IPS-20b (cell line): ENCODE measurements at regions not wholly inside any gene's neighbourhood (a gene's known extent, or its start where the extent isn't known, plus 50 kb on each side); places are given as distances from the start of the nearest gene placed in this dataset.

Experiments
- H3K27ac ChIP-seq: one replicate; pipeline ENCODE4 v1.5.1; 2013; ENCODE audit warnings: low read length
- H3K27me3 ChIP-seq: 2 replicates; pipeline ENCODE4 v1.6.1; 2013; ENCODE audit warnings: mild to moderate bottlenecking, low read length, inconsistent platforms; ENCODE audit not compliant: insufficient read depth
- H3K36me3 ChIP-seq: 2 replicates; pipeline ENCODE4 v1.6.1; 2013; ENCODE audit warnings: low read depth, mild to moderate bottlenecking, inconsistent platforms, low read length, moderate library complexity; ENCODE audit not compliant: insufficient read depth
- H3K4me1 ChIP-seq: 2 replicates; pipeline ENCODE4 v1.6.1; 2013; ENCODE audit warnings: mild to moderate bottlenecking, control low read depth, inconsistent platforms, low read length, moderate library complexity; ENCODE audit not compliant: insufficient read depth
- H3K4me3 ChIP-seq: 2 replicates; pipeline ENCODE4 v1.5.1; 2013; ENCODE audit warnings: mild to moderate bottlenecking, low read length, inconsistent platforms
- H3K9ac ChIP-seq: 2 replicates; pipeline ENCODE4 v1.6.1; 2013; ENCODE audit warnings: low read depth, mild to moderate bottlenecking, inconsistent platforms, low read length, moderate library complexity
- H3K9me3 ChIP-seq: 2 replicates; pipeline ENCODE4 v1.6.1; 2013; ENCODE audit warnings: mild to moderate bottlenecking, low read depth, low read length, inconsistent platforms; ENCODE audit not compliant: insufficient read depth

DNA sequence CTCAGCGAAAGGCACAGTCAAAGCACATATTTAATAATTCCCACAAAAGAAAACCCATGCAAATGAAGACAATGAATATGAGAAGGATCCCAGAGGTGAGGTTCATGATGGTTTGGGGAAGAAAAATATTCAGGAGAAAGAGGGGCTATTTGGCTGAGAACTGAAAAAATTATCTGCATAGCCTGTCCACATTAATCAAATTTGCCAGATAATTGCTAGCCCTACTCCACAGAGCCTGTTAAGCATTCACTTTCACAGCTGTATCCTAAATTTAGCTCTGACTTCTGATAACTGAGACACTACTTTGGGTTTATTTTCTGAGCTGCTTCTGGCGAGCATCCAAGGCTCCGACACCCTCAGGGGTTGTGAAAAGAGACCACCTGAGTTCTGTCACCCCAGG lies 176.2 kb downstream of the HERPUD2 start:
- Histone ChIP-seq H3K36me3 (no peaks in the 10 kb centered on the region), H3K9me3 (no peaks in the 10 kb centered on the region), H3K27ac (no peak overlapping the region), H3K27me3 (peaks cover 27% of the 10 kb centered on the region), H3K4me3 (no peak overlapping the region), H3K4me1 (no peaks in the 10 kb centered on the region), H3K9ac (no peak overlapping the region)

DNA sequence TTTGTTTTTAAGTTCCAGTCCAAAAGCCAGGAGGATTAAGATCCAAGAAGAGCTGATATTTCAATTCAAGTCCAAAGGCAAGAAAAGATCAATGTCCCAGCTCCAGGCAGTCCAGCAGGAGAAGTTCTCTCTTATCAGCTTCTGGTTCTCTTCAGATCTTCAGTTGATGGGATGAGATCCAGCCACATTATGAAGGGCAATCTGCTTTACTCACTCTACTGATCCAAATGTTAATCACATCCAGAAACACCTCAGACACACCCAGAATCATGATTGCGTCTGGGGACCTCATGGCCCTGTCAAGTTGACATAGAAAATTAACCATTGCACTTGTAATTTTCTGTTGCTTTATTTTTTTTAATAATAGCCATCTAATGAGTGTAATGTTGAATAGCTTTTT lies 178.4 kb downstream of the HERPUD2 start:
- H3K36me3 ChIP-seq, result no peaks in the 10 kb centered on the region
- H3K27ac ChIP-seq, result no peak overlapping the region
- H3K4me3 ChIP-seq, result no peak overlapping the region

DNA sequence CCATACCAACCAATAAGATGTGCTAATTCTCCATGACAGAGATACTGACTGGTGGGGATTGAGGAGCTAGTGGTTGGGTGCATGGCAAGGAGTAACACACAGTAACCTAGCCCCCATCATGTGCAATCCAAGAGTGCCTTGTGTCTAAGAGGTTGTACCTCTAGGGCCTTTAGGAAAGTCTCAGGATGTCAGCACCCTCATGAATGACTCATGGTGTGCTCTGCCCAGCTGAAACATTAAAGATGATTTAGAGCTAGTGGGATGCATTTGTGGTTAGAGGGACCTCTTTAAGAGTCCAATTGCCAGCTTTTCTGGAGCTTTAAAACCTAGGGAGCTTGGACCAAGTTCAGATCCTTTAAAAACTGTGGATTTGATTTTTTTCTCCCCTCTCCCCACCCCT lies 181.1 kb downstream of the HERPUD2 start:
- Histone ChIP-seq H3K4me1 (no peaks in the 10 kb centered on the region), H3K36me3 (no peaks in the 10 kb centered on the region)

More for the DNA sequence above, 178.4 kb downstream of the HERPUD2 start:
- Histone ChIP-seq H3K9me3 (no peaks in the 10 kb centered on the region), H3K4me1 (no peaks in the 10 kb centered on the region), H3K27me3 (peaks cover 27% of the 10 kb centered on the region), H3K9ac (no peak overlapping the region)

DNA sequence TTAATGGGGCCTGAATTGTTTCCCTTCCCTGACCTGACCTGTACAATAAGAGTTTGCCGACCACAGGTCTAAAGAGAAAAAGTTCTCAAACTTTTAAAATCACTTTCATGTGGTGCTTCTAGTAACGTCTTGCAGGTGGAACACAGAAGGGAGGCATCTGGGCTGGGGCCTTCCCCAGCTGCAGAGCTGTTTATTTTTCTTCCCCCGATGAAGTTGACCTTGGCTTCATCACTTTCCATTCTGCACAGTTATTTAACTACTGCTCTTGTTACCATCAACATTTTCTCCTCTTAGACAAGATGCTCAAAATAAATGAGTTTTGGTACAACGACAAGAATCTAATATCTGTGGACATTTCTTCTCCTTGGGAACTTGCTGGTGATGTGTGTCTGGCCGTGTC lies 181.7 kb downstream of the HERPUD2 start:
- Histone ChIP-seq H3K4me3 (no peak overlapping the region), H3K4me1 (no peaks in the 10 kb centered on the region), H3K9ac (no peak overlapping the region), H3K27me3 (no peaks in the 10 kb centered on the region), H3K9me3 (no peaks in the 10 kb centered on the region), H3K36me3 (no peaks in the 10 kb centered on the region), H3K27ac (no peak overlapping the region)

More for the DNA sequence above, 181.1 kb downstream of the HERPUD2 start:
- Histone ChIP-seq H3K4me3 (no peak overlapping the region), H3K9ac (no peak overlapping the region), H3K9me3 (no peaks in the 10 kb centered on the region), H3K27ac (no peak overlapping the region), H3K27me3 (peaks cover 2% of the 10 kb centered on the region; the same call in 1 of the 2 replicates)

DNA sequence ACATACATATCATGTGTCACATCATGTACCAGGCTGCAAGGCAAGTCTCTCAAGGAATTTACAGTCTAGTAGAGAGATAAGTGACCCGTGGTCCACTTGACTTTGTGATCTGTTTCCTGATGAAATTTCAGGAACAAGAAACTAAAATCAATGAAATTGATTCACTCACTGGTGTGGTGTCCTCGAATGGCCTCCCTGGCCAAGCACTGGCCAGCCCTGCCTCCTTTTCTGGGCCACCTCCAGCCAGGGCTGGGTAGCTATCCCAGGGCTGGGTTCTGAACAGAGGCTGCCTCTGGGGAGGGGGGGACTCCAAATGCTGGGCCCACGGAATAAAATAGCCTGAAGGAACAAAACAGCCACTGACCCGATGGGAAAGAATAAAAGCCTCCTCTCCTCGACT lies 182.2 kb downstream of the HERPUD2 start:
- Histone ChIP-seq H3K27ac (no peak overlapping the region), H3K36me3 (no peaks in the 10 kb centered on the region), H3K27me3 (no peaks in the 10 kb centered on the region), H3K9me3 (no peaks in the 10 kb centered on the region), H3K4me1 (no peaks in the 10 kb centered on the region), H3K9ac (no peak overlapping the region), H3K4me3 (no peak overlapping the region)

DNA sequence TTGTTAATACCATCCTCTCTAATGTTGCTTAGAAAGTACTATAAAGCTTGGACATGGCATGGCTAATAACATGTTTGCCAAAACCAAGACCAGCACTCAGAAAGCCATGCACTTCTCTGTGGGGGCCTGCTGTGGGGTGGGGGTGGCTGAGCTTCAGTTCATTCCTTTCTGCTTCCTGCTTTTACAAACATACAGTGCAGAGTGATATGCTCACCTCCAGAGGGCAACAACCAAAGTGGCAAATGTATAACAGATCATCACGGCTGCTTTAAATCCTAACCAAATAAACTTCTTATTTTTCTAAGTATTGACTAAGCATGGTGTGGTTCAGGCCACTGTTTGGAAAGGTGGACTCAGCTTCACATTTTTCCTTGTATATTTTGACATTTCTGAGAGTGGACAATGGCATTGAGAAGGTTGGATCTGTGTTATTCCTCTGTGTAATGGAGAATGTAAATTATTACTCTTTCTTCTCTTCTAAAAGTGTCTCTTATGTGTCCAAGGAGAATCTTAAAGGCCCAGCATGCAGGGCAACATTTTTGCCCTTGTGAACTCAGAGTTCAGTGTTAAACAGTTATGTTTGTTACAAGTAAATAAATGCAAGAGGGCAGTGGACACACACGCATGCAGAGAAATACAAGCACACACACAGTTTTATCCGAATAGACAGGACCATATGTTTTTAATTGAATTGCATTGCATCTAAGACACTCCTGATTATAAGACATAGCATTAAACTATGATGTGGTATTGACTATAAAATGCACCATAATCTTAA lies 186.1 kb downstream of the HERPUD2 start:
- no peak overlapping the region for H3K4me3 ChIP-seq
- H3K27me3 ChIP-seq, result no peaks in the 10 kb centered on the region
- no peak overlapping the region for H3K9ac ChIP-seq
- H3K36me3 ChIP-seq, result no peaks in the 10 kb centered on the region
- peaks cover 5% of the 10 kb centered on the region; the same call in 1 of the 2 replicates for H3K4me1 ChIP-seq
- H3K27ac ChIP-seq, result no peak overlapping the region
- no peaks in the 10 kb centered on the region for H3K9me3 ChIP-seq

DNA sequence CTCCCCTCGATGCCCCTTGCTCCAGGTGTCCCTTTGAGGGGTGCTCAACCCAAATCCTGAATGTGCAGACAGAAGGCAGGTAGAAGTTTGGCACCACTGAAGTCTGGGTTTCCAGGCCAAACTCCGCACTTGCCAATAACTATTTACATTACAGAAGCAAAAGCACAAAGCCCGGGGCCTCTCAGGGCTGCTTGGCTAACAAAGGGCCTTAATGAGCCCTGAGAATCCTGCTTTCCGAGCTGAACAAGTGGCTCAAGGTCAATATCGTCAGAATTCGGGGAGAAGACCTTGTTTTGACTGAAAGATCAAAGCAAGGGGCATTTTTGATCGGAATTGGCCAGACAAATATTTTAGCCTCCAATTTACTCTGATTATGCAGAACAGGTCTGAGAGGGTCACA lies 189.9 kb downstream of the HERPUD2 start:
- Histone ChIP-seq H3K9me3 (no peaks in the 10 kb centered on the region), H3K9ac (no peak overlapping the region), H3K4me3 (no peak overlapping the region), H3K27me3 (no peaks in the 10 kb centered on the region), H3K36me3 (no peaks in the 10 kb centered on the region), H3K27ac (no peak overlapping the region), H3K4me1 (peaks cover 5% of the 10 kb centered on the region; the same call in 1 of the 2 replicates)

DNA sequence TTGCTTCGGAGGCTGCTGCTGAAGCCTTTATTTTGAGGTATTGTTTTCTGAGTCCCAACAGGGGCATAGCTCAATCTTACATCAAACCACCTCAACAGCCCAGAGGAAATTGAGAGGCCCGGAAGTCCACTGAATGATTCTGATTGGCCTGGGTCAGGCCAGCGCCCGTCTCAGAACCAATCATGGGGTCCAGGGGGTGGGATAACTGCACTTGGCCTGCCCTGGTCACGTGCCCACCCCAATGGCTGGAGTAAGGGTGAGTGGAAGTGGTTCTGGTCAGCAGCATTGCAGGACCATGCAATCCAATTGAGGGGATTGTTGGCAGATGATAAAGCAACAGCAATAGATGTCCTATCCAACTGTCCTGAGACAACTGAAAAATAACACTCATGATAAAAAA lies 190.6 kb downstream of the HERPUD2 start:
- H3K4me1 ChIP-seq, result peaks cover 5% of the 10 kb centered on the region; the same call in 1 of the 2 replicates
- no peaks in the 10 kb centered on the region for H3K36me3 ChIP-seq
- no peak overlapping the region for H3K9ac ChIP-seq
- H3K4me3 ChIP-seq, result no peak overlapping the region
- no peaks in the 10 kb centered on the region for H3K9me3 ChIP-seq
- no peak overlapping the region for H3K27ac ChIP-seq
- no peaks in the 10 kb centered on the region for H3K27me3 ChIP-seq

DNA sequence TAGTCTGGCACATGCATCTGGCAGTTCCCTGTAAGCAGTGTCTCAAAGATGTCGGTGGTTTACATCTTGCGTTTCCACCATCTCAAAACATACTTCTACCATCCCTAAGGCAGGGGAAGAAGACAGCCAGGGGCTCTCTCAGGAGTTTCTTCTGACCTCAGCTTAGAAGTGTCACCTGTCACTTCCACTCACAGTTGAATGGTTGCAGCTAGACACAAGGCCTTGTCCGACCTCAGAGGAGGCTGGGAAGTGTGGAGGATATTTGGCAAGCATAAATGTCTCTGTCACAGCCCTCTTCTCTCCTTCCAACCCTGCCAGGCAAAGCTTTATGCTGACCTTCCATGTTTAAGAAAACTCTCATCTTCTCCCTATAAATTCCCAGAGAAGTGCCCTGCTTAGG lies 193.3 kb downstream of the HERPUD2 start:
- no peak overlapping the region for H3K4me3 ChIP-seq
- no peaks in the 10 kb centered on the region for H3K9me3 ChIP-seq
- H3K9ac ChIP-seq, result no peak overlapping the region
- H3K27me3 ChIP-seq, result no peaks in the 10 kb centered on the region
- H3K36me3 ChIP-seq, result no peaks in the 10 kb centered on the region
- peaks cover 5% of the 10 kb centered on the region; the same call in 1 of the 2 replicates for H3K4me1 ChIP-seq
- H3K27ac ChIP-seq, result no peak overlapping the region

DNA sequence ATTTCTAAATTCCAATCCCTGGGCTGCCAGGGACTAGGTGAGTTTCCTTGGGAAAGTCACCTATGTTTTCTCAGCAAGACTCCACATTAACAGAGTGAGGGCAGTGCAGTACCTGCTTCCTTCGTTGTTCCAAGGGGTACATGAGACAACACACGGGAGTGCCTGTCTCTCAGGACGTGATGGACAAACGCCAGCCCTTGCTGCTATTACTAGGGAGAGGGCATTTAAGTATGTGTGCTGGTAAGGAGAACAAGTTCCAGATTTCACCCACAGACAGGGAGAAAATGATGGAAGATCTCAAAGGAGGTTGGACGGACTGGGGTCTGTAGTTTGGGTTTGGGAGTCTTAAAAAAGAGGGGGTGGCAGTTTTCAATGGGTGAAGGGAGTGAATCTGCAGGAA lies 195.7 kb downstream of the HERPUD2 start:
- H3K9me3 ChIP-seq, result no peaks in the 10 kb centered on the region
- no peaks in the 10 kb centered on the region for H3K27me3 ChIP-seq
- no peak overlapping the region for H3K4me3 ChIP-seq
- H3K36me3 ChIP-seq, result no peaks in the 10 kb centered on the region
- no peak overlapping the region for H3K9ac ChIP-seq
- no peak overlapping the region for H3K27ac ChIP-seq
- H3K4me1 ChIP-seq, result no peaks in the 10 kb centered on the region

DNA sequence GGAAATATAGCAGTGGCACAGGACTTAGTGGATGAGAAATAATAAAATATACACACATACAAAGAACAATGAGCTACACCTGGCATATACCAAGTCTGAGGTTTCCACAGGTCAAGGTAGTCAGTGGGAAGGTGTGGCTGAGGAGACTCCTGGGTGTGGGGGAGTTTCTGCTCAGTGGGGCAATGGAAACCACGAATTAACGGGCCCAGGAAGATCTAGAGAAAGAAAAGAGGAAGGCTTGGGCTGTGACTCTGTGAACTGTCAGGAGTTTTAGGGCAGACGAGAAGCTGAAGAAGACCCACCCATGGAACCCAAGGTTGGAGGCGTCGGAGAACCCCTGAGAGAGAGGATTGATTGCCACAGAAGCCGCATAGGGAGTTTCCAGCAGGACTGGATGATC lies 196.5 kb downstream of the HERPUD2 start:
- Histone ChIP-seq H3K4me3 (no peak overlapping the region), H3K27me3 (no peaks in the 10 kb centered on the region), H3K27ac (no peak overlapping the region), H3K4me1 (no peaks in the 10 kb centered on the region), H3K36me3 (no peaks in the 10 kb centered on the region), H3K9me3 (no peaks in the 10 kb centered on the region), H3K9ac (no peak overlapping the region)

DNA sequence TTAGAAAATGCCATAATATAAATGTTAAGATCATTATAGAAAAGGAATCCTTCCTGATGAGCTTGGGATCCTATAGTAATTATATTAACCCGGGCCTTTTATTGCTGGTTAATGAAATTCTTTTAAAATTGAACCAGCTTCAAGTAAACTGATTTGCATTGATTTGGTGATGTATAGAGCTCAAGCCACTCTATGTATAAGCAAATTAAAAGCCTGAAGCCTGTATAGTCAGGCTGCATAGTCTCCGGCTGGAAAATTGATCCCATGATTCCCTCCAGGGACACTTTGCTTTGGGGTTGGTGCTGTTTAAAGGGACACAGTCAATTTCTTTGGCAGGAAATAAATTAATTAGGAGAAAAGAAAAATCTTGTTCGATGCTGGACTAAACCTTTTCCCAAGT lies 199.1 kb downstream of the HERPUD2 start:
- Histone ChIP-seq H3K9me3 (no peaks in the 10 kb centered on the region), H3K27me3 (no peaks in the 10 kb centered on the region), H3K27ac (no peak overlapping the region), H3K36me3 (no peaks in the 10 kb centered on the region), H3K4me3 (no peak overlapping the region), H3K4me1 (0 out of 2 replicates have a peak, but pooled peaks cover 2% of the 10 kb centered on the region), H3K9ac (no peak overlapping the region)
